DOHH2 (cell line): ENCODE measurements at regions not wholly inside any gene's neighbourhood (a gene's known extent, or its start where the extent isn't known, plus 50 kb on each side); places are given as distances from the start of the nearest gene placed in this dataset.

Experiments used
- EZH2phosphoT487 ChIP-seq: fragments of 200-600 bp; sonication (generic); IDR thresholded peaks from 2 replicates; pipeline ENCODE4 v1.6.1; 2017; ENCODE audit warnings: borderline replicate concordance, mild to moderate bottlenecking, antibody characterized with exemption, low read length, moderate library complexity, mixed read lengths
- TF ChIP-seq, protein P1 (sequence below): fragments of 200-600 bp; sonication (generic); IDR thresholded peaks from one replicate; pipeline ENCODE4 v1.5.1; 2014; ENCODE audit warnings: antibody characterized with exemption, mild to moderate bottlenecking, low read depth, low read length; ENCODE audit not compliant: poor library complexity, severe bottlenecking

DNA sequence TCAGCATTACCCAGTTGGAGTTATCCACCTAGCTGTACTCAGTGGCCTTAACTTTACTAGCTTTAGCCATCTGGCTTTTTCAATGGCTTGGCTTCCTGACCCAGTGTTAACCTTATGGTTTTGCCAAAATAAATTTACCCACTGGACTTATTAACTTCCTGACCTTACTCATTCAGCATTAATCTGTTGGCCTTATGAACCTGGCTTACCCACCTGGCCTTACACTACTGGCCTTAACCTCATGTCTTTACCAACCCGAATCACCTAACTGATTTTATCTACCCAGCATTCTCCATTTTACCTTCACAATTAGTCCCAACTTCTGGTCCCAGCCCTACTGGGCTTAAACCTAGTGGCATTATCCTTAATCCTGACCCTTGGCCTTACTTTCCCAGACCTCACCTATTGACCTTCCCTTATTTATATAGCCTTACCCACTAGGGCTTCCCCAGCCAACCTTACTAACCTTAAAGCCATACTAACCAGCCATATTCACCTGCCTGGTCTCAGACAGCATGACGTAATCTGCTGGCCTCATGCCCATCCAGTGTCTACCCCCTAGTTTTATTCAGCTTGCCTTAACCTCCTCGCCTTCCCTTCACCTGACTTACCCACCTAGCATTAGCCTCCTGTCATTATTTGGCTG is 100.0 kb downstream of the IL12A start:
- TF ChIP-seq, protein P1, sequence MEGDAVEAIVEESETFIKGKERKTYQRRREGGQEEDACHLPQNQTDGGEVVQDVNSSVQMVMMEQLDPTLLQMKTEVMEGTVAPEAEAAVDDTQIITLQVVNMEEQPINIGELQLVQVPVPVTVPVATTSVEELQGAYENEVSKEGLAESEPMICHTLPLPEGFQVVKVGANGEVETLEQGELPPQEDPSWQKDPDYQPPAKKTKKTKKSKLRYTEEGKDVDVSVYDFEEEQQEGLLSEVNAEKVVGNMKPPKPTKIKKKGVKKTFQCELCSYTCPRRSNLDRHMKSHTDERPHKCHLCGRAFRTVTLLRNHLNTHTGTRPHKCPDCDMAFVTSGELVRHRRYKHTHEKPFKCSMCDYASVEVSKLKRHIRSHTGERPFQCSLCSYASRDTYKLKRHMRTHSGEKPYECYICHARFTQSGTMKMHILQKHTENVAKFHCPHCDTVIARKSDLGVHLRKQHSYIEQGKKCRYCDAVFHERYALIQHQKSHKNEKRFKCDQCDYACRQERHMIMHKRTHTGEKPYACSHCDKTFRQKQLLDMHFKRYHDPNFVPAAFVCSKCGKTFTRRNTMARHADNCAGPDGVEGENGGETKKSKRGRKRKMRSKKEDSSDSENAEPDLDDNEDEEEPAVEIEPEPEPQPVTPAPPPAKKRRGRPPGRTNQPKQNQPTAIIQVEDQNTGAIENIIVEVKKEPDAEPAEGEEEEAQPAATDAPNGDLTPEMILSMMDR, result no peak
- TF ChIP-seq EZH2phosphoT487, result no peak
